D721Med (cell line): ENCODE measurements at regions not wholly inside any gene's neighbourhood (a gene's known extent, or its start where the extent isn't known, plus 50 kb on each side); places are given as distances from the start of the nearest gene placed in this dataset.

Experiments used
- DNase-seq: peaks from one replicate; pipeline ENCODE4 v3.0.0; 2011; ENCODE audit warnings: low spot score; ENCODE audit not compliant: insufficient read length
- FAIRE-seq: peaks from 2 replicates; lab custom pipeline; 2011; peaks lifted over from hg19 to GRCh38; lab: Jason Lieb, UNC
- TF ChIP-seq, protein P1 (sequence below): IDR thresholded peaks from 2 replicates; pipeline ENCODE4 v1.5.1; 2012; ENCODE audit warnings: mild to moderate bottlenecking, control low read depth; ENCODE audit not compliant: insufficient read depth; ENCODE audit errors: missing control alignments

DNA sequence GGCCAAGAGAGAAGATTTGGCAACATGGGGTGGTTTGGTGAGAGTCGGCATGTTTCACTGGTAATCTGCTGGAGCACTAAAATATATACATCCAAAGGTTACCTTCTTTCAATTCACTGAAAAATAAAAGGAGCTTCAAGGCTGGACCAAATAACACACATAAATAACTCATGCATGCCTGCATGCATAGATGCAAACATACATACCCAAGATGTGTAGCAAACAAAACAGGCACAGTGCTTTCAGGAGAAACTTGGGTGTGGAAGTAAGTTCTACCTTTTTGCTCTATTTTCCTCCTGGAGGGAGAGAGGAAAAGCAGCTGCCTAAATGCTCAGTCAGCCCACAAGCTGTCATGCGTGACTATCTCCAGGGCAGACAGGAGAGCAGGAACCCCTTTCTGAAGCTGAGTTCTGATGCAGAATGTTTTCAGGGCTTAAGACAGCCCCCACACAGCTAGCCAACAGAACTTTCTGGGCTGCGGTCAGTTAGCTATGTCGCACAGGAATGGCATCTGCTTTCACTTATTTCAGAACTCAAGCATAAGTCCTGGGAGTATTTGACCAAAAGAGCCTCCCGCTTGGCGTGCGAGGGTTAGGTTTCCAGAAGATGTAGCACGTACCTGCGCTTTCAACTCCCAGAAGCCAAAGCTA, 166.2 kb downstream of the TOMM20 start:
- FAIRE-seq (no peak), DNase-seq (no peak)
- TF ChIP-seq, protein P1, sequence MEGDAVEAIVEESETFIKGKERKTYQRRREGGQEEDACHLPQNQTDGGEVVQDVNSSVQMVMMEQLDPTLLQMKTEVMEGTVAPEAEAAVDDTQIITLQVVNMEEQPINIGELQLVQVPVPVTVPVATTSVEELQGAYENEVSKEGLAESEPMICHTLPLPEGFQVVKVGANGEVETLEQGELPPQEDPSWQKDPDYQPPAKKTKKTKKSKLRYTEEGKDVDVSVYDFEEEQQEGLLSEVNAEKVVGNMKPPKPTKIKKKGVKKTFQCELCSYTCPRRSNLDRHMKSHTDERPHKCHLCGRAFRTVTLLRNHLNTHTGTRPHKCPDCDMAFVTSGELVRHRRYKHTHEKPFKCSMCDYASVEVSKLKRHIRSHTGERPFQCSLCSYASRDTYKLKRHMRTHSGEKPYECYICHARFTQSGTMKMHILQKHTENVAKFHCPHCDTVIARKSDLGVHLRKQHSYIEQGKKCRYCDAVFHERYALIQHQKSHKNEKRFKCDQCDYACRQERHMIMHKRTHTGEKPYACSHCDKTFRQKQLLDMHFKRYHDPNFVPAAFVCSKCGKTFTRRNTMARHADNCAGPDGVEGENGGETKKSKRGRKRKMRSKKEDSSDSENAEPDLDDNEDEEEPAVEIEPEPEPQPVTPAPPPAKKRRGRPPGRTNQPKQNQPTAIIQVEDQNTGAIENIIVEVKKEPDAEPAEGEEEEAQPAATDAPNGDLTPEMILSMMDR, result no peak

DNA sequence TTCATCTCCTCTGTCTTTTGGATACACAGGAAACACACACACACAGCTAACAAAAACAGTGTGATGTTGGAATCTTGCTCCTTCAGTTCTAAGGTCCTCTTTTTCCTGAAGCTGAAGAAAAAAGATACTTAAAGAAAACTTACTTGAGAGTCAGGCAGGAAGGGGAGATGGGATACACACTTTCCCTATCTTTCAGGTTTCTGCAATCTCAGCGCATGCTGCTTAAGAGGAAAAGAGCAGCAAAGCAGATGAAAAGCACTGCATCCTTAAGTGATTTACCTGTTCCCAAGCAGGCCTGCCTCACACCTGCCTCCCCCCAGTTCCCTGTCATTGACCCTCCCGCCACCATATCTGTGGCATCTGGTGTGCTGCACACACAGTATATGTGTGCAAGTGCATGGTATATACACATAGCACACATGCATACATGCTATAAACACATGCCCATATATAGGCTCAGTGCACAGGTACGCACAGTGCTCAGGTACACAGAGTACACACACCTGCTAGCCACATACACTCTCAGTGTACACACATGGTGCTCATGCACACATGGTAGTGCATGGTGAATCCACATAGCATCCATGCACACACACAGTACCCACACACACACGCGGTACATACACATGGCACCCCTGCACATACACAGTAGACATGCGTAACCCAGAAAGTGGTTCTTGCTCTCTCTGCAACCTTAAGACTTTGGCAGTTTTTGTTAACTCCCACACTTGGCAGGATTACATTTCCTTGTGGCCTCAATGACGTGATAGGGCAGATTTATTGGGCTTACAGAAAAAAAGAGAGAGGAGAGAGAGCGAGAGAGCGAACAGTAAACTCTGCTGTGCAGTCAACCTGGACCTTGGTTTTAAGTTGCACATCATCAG, 166.9 kb downstream of the TOMM20 start:
- FAIRE-seq, result no peak
- no peak for DNase-seq
- TF ChIP-seq, protein P1, result no peak

DNA sequence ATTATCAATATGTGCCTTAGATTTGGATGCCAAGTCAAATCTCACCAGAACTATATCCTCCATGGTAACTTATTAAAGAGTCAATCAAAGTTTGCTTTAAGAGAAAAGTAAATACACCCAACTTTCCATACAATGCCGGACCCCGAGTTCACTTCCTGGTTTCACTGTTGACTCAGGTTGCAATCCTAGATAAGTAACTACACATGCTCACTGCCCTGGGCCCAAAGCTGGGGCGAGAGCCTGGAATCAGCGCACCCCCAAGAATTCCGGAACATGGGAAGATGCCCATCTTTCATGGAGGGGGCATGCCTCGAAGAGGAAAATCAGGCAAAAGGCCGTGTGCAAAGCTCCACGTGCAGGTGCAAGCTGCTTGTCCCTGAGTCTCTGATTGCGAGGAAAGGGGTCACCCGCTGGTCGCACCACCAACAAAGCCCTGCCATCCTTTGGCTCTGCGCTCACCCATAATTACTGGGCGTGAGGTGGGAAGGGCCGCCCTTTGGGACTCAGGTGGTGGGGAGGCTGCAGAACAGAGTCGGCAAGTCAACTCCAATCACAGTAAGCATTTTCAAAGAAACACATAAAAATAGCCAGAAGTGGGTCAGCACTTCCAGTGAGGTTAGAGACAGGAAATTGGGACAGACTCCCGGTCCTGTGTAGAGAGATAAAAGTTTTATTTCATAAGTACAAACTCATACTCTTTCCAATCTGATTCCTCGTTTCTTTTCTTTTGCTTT, 167.7 kb downstream of the TOMM20 start:
- TF ChIP-seq, protein P1, result no peak
- FAIRE-seq, result no peak

DNA sequence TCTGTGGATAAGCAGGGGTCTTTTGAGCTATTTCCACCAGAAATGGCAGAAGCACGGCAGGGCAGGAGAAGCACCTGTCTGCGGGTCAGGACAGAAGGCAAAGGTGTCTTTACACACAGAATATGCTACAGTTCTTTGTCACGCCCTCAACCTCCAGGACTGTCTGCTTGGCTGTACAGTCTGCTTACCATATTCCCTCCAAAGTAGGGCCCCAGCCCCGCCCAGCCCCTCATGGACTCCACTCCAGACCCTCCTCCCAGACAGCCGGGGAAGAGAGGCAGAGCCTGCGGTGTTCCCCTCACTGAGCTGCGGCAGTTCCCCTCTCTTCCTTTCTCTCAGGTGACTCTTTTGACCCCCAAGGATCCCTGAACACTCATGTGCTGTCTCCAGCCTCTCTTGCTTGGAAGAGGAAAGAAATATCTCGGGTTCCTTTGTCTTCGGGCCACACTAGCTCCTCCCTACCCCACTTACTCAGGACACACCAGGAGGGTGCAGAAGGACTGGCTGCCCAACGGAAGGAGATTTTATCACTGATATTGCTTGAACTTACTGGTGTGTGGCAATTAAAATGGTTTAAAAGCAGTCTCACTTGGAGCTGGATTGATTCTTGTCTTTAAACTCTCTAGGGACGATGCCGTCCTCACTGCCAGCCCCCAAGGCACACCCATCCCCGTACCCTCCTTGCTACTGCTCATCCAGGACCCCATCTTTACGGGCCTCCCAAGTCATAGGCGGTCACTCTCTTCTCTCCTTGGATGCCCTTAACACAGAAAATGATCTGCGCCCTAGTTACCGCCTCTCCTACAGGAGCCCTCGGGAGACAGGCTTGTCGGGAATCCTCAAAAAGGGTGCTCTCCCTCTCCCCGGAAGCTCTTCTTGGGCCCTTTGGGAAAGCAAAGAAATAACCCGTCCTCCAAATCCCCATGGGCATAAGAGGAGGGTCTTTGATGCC, 169.7 kb downstream of the TOMM20 start:
- TF ChIP-seq, protein P1, result no peak
- DNase-seq (no peak), FAIRE-seq (no peak)

More for the DNA sequence above, 167.7 kb downstream of the TOMM20 start:
- no peak for DNase-seq

DNA sequence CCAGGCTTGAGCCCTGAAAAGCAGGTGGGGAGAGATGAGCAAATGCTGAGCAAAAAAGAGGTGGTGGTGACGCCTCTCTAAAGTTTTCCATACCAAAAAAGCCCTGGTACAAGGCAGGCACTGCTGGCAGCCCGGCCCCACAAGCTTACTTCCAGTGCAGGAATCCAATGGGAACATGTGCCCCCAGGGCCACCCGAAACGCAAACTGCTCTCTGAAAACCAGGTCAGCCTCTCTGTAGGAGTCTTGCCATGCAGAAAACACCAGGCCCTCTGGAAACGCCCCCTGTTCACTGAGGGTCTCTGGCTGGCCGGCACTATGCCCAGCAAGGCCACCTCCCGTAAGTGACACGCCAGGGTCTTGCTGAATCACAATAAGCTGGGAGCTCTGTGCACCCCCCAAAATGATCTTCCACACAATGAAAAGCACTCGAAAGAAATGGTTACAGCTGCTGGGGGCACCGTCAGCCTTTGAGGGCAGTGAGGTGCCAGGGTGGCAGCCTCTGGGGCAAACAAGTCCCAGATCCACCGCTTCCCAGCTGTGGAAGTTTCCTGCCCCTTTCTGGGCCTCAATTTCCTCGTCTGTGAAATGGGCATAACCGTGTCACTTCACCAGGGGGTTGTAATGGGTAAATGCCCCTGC, 170.5 kb downstream of the TOMM20 start:
- TF ChIP-seq, protein P1, result no peak
- no peak for DNase-seq
- FAIRE-seq, result no peak
